ENCODE measurements at regions not wholly inside any gene's neighbourhood (a gene's known extent, or its start where the extent isn't known, plus 50 kb on each side); places are given as distances from the start of the nearest gene placed in this dataset.
"Not testable (repeated sequence)": the region's sequence is repeated elsewhere in the genome, so short reads cannot be mapped to it uniquely, and the experiment has no call there.

- no peaks in the 10 kb centered on the region for H3K27me3 ChIP-seq (ENCODE audit: control insufficient read depth, insufficient read depth, low read length)
- no peak overlapping the region for H3K27ac ChIP-seq (ENCODE audit: insufficient read depth, low read length)
- no peaks in the 10 kb centered on the region for H4K20me1 ChIP-seq (ENCODE audit: control insufficient read depth, extremely low read depth, insufficient read depth, low read length)
- DNase-seq (ENCODE audit: low read depth in 2 of 2): no peak
- no peak for TF ChIP-seq CTCF (conservative IDR thresholded peaks at IDR 0.05 in 1 of 2, IDR thresholded peaks at IDR 0.05 in 1 of 2; ENCODE audit: low read depth in 1 of 2, low read length in 2 of 2)
- no peak for TF ChIP-seq EZH2 (IDR thresholded peaks at IDR 0.05; ENCODE audit: low read length, missing control alignments)
- no peaks in the 10 kb centered on the region for H3K79me2 ChIP-seq (ENCODE audit: control insufficient read depth, insufficient read depth, low read length)
- H3K9ac ChIP-seq (ENCODE audit: insufficient read depth, low read length): no peak overlapping the region
- no peaks in the 10 kb centered on the region for H3K4me1 ChIP-seq (ENCODE audit: control insufficient read depth, extremely low read depth, insufficient read depth, low read length)
- H2AFZ ChIP-seq (ENCODE audit: low read length): no peak overlapping the region
- H3K36me3 ChIP-seq (ENCODE audit: control insufficient read depth, insufficient read depth, low read length): no peaks in the 10 kb centered on the region
- no peak overlapping the region for H3K4me3 ChIP-seq (replicated peaks in 1 of 4; ENCODE audit: control extremely low read depth in 1 of 4, insufficient read depth in 1 of 4, low read depth in 3 of 4, low read length in 4 of 4)
- no peaks in the 10 kb centered on the region for H3K9me3 ChIP-seq (ENCODE audit: control insufficient read depth, insufficient read depth, low read depth, low read length)
- no peak overlapping the region for H3K4me2 ChIP-seq (ENCODE audit: extremely low read depth, insufficient read depth, low read length)
Observed at GRCh38 chr20:52303281-52303950, 111.8 kb upstream of the ZFP64 start.

DNA sequence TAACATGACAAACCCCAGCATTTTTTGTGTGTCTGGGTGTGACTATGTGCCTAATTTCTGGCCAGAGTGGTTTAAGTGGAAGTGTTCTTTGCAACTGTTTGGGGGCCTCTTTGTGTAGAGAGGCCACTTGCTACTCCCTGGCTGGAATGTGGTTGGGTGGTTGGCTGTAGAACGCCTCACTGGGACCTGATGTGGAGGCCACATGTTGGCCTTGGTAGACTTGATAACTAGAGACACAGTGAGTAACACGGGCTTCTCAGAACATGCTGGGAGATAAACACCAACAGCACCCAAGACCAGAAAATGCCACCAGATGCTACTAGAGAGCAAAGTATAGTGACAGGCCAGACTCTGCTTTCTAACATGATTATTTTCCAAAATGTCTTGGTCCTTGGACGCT, 111.2 kb upstream of the ZFP64 start:
- no peaks in the 10 kb centered on the region for H3K79me2 ChIP-seq (ENCODE audit: control insufficient read depth, insufficient read depth, low read length)
- no peaks in the 10 kb centered on the region for H3K4me1 ChIP-seq (ENCODE audit: control insufficient read depth, extremely low read depth, insufficient read depth, low read length)
- no peaks in the 10 kb centered on the region for H3K9me3 ChIP-seq (ENCODE audit: control insufficient read depth, insufficient read depth, low read depth, low read length)
- no peaks in the 10 kb centered on the region for H3K36me3 ChIP-seq (ENCODE audit: control insufficient read depth, insufficient read depth, low read length)
- H4K20me1 ChIP-seq (ENCODE audit: control insufficient read depth, extremely low read depth, insufficient read depth, low read length): no peaks in the 10 kb centered on the region
- H3K9ac ChIP-seq (ENCODE audit: insufficient read depth, low read length): no peak overlapping the region
- H3K4me2 ChIP-seq (ENCODE audit: extremely low read depth, insufficient read depth, low read length): no peak overlapping the region
- H3K4me3 ChIP-seq (replicated peaks in 1 of 4; ENCODE audit: control extremely low read depth in 1 of 4, insufficient read depth in 1 of 4, low read depth in 3 of 4, low read length in 4 of 4): no peak overlapping the region
- TF ChIP-seq CTCF (conservative IDR thresholded peaks at IDR 0.05 in 1 of 2, IDR thresholded peaks at IDR 0.05 in 1 of 2; ENCODE audit: low read depth in 1 of 2, low read length in 2 of 2) (no peak), EZH2 (IDR thresholded peaks at IDR 0.05; ENCODE audit: low read length, missing control alignments) (no peak)
- no peak overlapping the region for H3K27ac ChIP-seq (ENCODE audit: insufficient read depth, low read length)
- DNase-seq (ENCODE audit: low read depth in 2 of 2): no peak
- H3K27me3 ChIP-seq (ENCODE audit: control insufficient read depth, insufficient read depth, low read length): no peaks in the 10 kb centered on the region
- no peak overlapping the region for H2AFZ ChIP-seq (ENCODE audit: low read length)

DNA sequence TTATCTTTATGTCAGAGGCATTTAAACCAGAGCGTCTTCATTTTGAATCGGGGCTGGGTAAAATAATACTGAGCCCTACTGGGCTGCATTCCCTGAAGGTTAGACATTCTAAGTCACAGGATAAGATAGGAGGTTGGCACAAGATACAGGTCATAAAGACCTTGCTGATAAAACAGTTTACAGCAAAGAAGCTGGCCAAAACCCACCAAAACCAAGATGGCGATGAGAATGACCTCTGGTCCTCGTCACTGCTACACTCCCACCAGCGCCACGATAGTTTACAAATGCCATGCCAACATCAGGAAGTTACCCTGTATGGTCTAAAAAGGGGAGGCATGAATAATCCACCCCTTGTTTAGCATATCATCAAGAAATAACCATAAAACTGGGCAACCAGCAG, 110.5 kb upstream of the ZFP64 start:
- H3K9me3 ChIP-seq (ENCODE audit: control insufficient read depth, insufficient read depth, low read depth, low read length); H4K20me1 ChIP-seq (ENCODE audit: control insufficient read depth, extremely low read depth, insufficient read depth, low read length); H3K4me3 ChIP-seq (replicated peaks in 1 of 4; ENCODE audit: control extremely low read depth in 1 of 4, insufficient read depth in 1 of 4, low read depth in 3 of 4, low read length in 4 of 4); H3K4me2 ChIP-seq (ENCODE audit: extremely low read depth, insufficient read depth, low read length); H3K9ac ChIP-seq (ENCODE audit: insufficient read depth, low read length); H2AFZ ChIP-seq (ENCODE audit: low read length); H3K27ac ChIP-seq (ENCODE audit: insufficient read depth, low read length); DNase-seq (ENCODE audit: low read depth in 2 of 2); H3K27me3 ChIP-seq (ENCODE audit: control insufficient read depth, insufficient read depth, low read length); H3K4me1 ChIP-seq (ENCODE audit: control insufficient read depth, extremely low read depth, insufficient read depth, low read length); H3K79me2 ChIP-seq (ENCODE audit: control insufficient read depth, insufficient read depth, low read length); H3K36me3 ChIP-seq (ENCODE audit: control insufficient read depth, insufficient read depth, low read length): not testable (repeated sequence)
